ENCODE measurements at regions not wholly inside any gene's neighbourhood (a gene's known extent, or its start where the extent isn't known, plus 50 kb on each side); places are given as distances from the start of the nearest gene placed in this dataset.
"Not testable (repeated sequence)": the region's sequence is repeated elsewhere in the genome, so short reads cannot be mapped to it uniquely, and the experiment has no call there.

GRCh38 chrX:131675596-131676194 lies 131.8 kb downstream of the OR13H1 start:
- Mint-ChIP-seq H3K27ac (no peak overlapping the region), H3K9me3 (no peaks in the 10 kb centered on the region), H3K4me3 (no peak overlapping the region), H3K36me3 (no peaks in the 10 kb centered on the region), H3K4me1 (peaks cover 5% of the 10 kb centered on the region)
- ATAC-seq = no peak
- no peak for DNase-seq (ENCODE audit: low spot score in 2 of 2)

GRCh38 chrX:131677655-131678628 lies 134.1 kb downstream of the OR13H1 start:
- H3K27ac Mint-ChIP-seq = peak overlapping the region; percentile 23
- H3K4me3 Mint-ChIP-seq = no peak overlapping the region
- H3K9me3 Mint-ChIP-seq = no peaks in the 10 kb centered on the region
- DNase-seq (ENCODE audit: low spot score in 2 of 2) = peak; percentile 22 to 55
- ATAC-seq = no peak
- peaks cover 5% of the 10 kb centered on the region for H3K4me1 Mint-ChIP-seq
- no peaks in the 10 kb centered on the region for H3K36me3 Mint-ChIP-seq

GRCh38 chrX:131682735-131683134 lies 138.9 kb downstream of the OR13H1 start:
- not testable (repeated sequence) for H3K9me3 Mint-ChIP-seq; H3K4me1 Mint-ChIP-seq; ATAC-seq; H3K4me3 Mint-ChIP-seq; H3K27ac Mint-ChIP-seq; DNase-seq (ENCODE audit: low spot score in 2 of 2); H3K36me3 Mint-ChIP-seq

- Mint-ChIP-seq H3K4me3 (no peak overlapping the region), H3K27ac (no peak overlapping the region), H3K36me3 (no peaks in the 10 kb centered on the region), H3K9me3 (no peaks in the 10 kb centered on the region), H3K4me1 (no peaks in the 10 kb centered on the region)
- no peak for DNase-seq (ENCODE audit: low spot score in 2 of 2)
- ATAC-seq = no peak
These were observed 149.5 kb downstream of the OR13H1 start for GRCh38 chrX:131693359-131693758.

GRCh38 chrX:131696989-131697388 lies 153.1 kb downstream of the OR13H1 start:
- H3K36me3 Mint-ChIP-seq; ATAC-seq; H3K4me3 Mint-ChIP-seq; H3K4me1 Mint-ChIP-seq; DNase-seq (ENCODE audit: low spot score in 2 of 2); H3K9me3 Mint-ChIP-seq; H3K27ac Mint-ChIP-seq: not testable (repeated sequence)

GRCh38 chrX:131703646-131704045 lies 159.8 kb downstream of the OR13H1 start:
- H3K4me1 Mint-ChIP-seq = no peaks in the 10 kb centered on the region
- H3K9me3 Mint-ChIP-seq = no peaks in the 10 kb centered on the region
- DNase-seq (ENCODE audit: low spot score in 2 of 2) (no peak), ATAC-seq (no peak)
- no peaks in the 10 kb centered on the region for H3K36me3 Mint-ChIP-seq
- H3K27ac Mint-ChIP-seq = no peak overlapping the region
- H3K4me3 Mint-ChIP-seq = no peak overlapping the region

- no peaks in the 10 kb centered on the region for H3K9me3 Mint-ChIP-seq
- H3K4me3 Mint-ChIP-seq = no peak overlapping the region
- DNase-seq (ENCODE audit: low spot score in 2 of 2) = no peak
- no peak overlapping the region for H3K27ac Mint-ChIP-seq
- no peaks in the 10 kb centered on the region for H3K4me1 Mint-ChIP-seq
- no peak for ATAC-seq
- H3K36me3 Mint-ChIP-seq = no peaks in the 10 kb centered on the region
These were observed 160.3 kb downstream of the OR13H1 start for GRCh38 chrX:131704136-131704695.

- DNase-seq (ENCODE audit: low spot score in 2 of 2) (no peak), ATAC-seq (no peak)
- Mint-ChIP-seq H3K9me3 (no peaks in the 10 kb centered on the region), H3K4me3 (no peak overlapping the region), H3K36me3 (no peaks in the 10 kb centered on the region), H3K4me1 (no peaks in the 10 kb centered on the region), H3K27ac (no peak overlapping the region)
These were observed 165.7 kb downstream of the OR13H1 start for GRCh38 chrX:131709553-131709952.

- ATAC-seq = no peak
- Mint-ChIP-seq H3K36me3 (no peaks in the 10 kb centered on the region), H3K4me3 (no peak overlapping the region), H3K27ac (no peak overlapping the region), H3K4me1 (no peaks in the 10 kb centered on the region), H3K9me3 (no peaks in the 10 kb centered on the region)
- DNase-seq (ENCODE audit: low spot score in 2 of 2) = no peak
These were observed 167.6 kb downstream of the OR13H1 start for GRCh38 chrX:131711478-131711867.

GRCh38 chrX:131723646-131724045 lies 179.8 kb downstream of the OR13H1 start:
- Mint-ChIP-seq H3K4me1 (no peaks in the 10 kb centered on the region), H3K4me3 (no peak overlapping the region), H3K36me3 (no peaks in the 10 kb centered on the region), H3K9me3 (peaks cover 4% of the 10 kb centered on the region), H3K27ac (no peak overlapping the region)
- DNase-seq (ENCODE audit: low spot score in 2 of 2) (no peak), ATAC-seq (no peak)

- H3K27ac Mint-ChIP-seq = no peak overlapping the region
- H3K4me1 Mint-ChIP-seq = no peaks in the 10 kb centered on the region
- H3K9me3 Mint-ChIP-seq = peaks cover 4% of the 10 kb centered on the region
- no peak overlapping the region for H3K4me3 Mint-ChIP-seq
- DNase-seq (ENCODE audit: low spot score in 2 of 2) (no peak), ATAC-seq (no peak)
- no peaks in the 10 kb centered on the region for H3K36me3 Mint-ChIP-seq
These were observed 180.4 kb downstream of the OR13H1 start for GRCh38 chrX:131724292-131724691.

- no peaks in the 10 kb centered on the region for H3K4me1 Mint-ChIP-seq
- no peak for DNase-seq (ENCODE audit: low spot score in 2 of 2)
- H3K36me3 Mint-ChIP-seq = no peaks in the 10 kb centered on the region
- no peak overlapping the region for H3K4me3 Mint-ChIP-seq
- H3K9me3 Mint-ChIP-seq = peaks cover 4% of the 10 kb centered on the region
- H3K27ac Mint-ChIP-seq = no peak overlapping the region
- ATAC-seq = no peak
These were observed 181.3 kb downstream of the OR13H1 start for GRCh38 chrX:131725001-131725654.

- Mint-ChIP-seq H3K4me1 (no peaks in the 10 kb centered on the region), H3K36me3 (no peaks in the 10 kb centered on the region), H3K9me3 (peaks cover 4% of the 10 kb centered on the region), H3K27ac (no peak overlapping the region), H3K4me3 (no peak overlapping the region)
- no peak for ATAC-seq
- DNase-seq (ENCODE audit: low spot score in 2 of 2) = no peak
These were observed 183.9 kb downstream of the OR13H1 start for GRCh38 chrX:131727778-131728177.

GRCh38 chrX:131728295-131729145 lies 184.6 kb downstream of the OR13H1 start:
- ATAC-seq = no peak
- Mint-ChIP-seq H3K4me1 (no peaks in the 10 kb centered on the region), H3K9me3 (peaks cover 4% of the 10 kb centered on the region), H3K36me3 (no peaks in the 10 kb centered on the region), H3K27ac (no peak overlapping the region), H3K4me3 (no peak overlapping the region)
- DNase-seq (ENCODE audit: low spot score in 2 of 2) = no peak

GRCh38 chrX:131729295-131729694 lies 185.4 kb downstream of the OR13H1 start:
- no peaks in the 10 kb centered on the region for H3K4me1 Mint-ChIP-seq
- no peak overlapping the region for H3K27ac Mint-ChIP-seq
- ATAC-seq (no peak), DNase-seq (ENCODE audit: low spot score in 2 of 2) (no peak)
- peaks cover 4% of the 10 kb centered on the region for H3K9me3 Mint-ChIP-seq
- no peaks in the 10 kb centered on the region for H3K36me3 Mint-ChIP-seq
- no peak overlapping the region for H3K4me3 Mint-ChIP-seq

All from stimulated activated effector memory CD8-positive, alpha-beta T cell treated with anti-CD3 and anti-CD28 coated beads, Interleukin-12 subunit alpha, Interleukin-12 subunit beta, amount 100 ng/mL, for 72 hours (primary cell).